WI38 (cell line): ENCODE measurements at regions not wholly inside any gene's neighbourhood (a gene's known extent, or its start where the extent isn't known, plus 50 kb on each side); places are given as distances from the start of the nearest gene placed in this dataset.

ENCODE experiments used
- H3K4me3 ChIP-seq: 2 replicates; pipeline ENCODE4 v1.5.1; 2011; ENCODE audit warnings: low read depth, mild to moderate bottlenecking, control low read depth, low read length
- CTCF ChIP-seq: IDR thresholded peaks from 2 replicates; pipeline ENCODE4 v1.5.1; 2012; ENCODE audit warnings: low read depth, mild to moderate bottlenecking, control low read depth, low read length

GRCh38 chr10:94085766-94086437 is 92.2 kb downstream of the PLCE1 start:
- no peak overlapping the region for H3K4me3 ChIP-seq
- TF ChIP-seq CTCF = no peak

- no peak overlapping the region for H3K4me3 ChIP-seq
- TF ChIP-seq CTCF = no peak
Measured at GRCh38 chr10:94088926-94089381, 95.2 kb downstream of the PLCE1 start.

DNA sequence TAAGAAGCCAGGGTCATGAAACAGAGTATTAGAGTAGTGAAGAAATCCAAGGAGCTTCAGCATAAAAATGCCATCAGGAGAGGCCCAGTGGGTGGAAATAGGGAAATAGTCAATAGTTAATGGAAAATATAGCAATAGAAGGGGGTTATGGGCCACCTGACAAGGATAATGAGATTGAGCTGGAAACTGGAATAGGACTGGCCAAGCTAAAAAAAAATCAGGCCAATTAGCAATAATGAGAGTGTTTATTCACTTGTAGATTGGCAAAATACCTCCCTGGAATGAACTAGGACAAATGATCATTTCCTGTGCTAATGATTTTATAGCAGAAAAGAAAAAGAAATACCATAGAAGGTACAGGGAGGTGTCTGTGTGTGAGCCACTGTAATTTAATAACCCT is 97.9 kb downstream of the PLCE1 start:
- TF ChIP-seq CTCF = no peak
- no peak overlapping the region for H3K4me3 ChIP-seq

DNA sequence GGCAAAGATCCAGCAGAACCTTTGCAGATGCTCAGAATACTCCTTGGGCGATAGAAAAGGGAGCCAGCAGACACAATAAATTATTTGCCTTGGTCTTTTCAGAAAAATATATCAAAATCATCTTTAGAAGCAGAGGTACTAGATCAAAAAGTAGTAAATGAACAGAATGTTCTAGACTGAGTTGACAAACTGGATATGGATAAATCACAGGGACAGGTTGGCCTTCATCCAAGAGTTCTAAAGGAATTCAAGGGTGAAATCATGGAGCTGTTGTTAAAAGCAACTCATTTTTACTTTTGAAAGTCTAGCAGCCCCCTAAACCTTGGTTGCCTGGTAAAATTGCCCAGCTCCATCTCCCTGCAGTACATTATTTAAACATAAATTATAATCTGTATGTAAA is 99.1 kb downstream of the PLCE1 start:
- TF ChIP-seq CTCF = no peak

DNA sequence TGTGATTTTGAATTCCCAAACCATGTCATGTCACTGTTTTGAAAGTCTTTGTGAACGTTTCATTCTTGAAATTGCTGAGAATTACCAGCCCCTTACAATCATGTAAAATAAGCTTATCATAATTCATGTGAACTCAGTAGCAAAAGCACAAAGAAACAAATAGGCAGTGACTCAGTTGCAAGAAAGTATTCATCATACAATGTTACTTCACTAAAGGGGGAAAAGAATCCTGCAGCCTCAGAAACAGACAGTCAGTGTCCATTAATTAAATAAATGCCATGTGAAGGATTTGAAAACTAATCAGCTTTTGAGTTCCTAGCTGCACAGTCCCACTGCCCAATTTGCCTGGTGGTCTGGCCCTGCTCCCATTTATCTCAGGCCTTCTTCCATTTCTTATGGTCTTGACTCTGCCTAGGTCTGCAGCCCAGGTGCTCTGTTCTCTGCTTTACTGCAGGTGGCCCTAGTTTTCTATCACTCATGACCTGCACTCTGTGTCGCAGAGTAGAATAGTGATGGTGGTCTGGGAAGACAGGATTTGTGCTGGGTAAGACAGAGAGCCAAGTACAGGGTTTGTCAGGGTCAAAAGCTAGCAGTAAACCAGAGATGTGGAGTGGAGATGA is 99.7 kb downstream of the PLCE1 start:
- TF ChIP-seq CTCF = no peak

More for the DNA sequence above, 99.1 kb downstream of the PLCE1 start:
- H3K4me3 ChIP-seq = no peak overlapping the region

GRCh38 chr10:94094540-94094939 is 100.8 kb downstream of the PLCE1 start:
- TF ChIP-seq CTCF = no peak
- H3K4me3 ChIP-seq = no peak overlapping the region

More for the DNA sequence above, 99.7 kb downstream of the PLCE1 start:
- H3K4me3 ChIP-seq = no peak overlapping the region

DNA sequence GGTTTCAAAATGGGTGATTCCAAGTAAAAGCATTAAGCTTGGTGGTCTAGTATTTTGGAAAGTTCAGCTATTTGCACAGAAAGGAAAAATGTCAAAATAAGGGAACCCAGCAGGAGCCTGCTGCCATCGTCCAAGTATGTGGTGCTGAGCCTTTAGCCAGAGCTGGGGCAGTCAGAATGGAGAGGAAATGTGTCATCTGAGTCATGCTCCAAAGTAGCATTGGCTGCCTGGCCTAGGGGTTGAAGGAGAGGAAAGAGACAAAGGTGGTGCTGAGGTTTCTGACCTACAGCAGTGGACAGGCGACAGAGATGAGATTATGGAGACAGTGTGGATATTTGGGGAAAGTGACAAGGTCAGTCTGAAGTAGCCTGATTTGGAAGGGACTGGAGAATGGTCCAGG is 103.9 kb downstream of the PLCE1 start:
- no peak for TF ChIP-seq CTCF
- H3K4me3 ChIP-seq = no peak overlapping the region
